OCI-M2 (cell line): ENCODE measurements at regions not wholly inside any gene's neighbourhood (a gene's known extent, or its start where the extent isn't known, plus 50 kb on each side); places are given as distances from the start of the nearest gene placed in this dataset.

ENCODE experiments used
- DNase-seq: peaks from one replicate; lab custom pipeline; 2025; ENCODE audit not compliant: unreplicated experiment; lab: John Stamatoyannopoulos, UW

DNA sequence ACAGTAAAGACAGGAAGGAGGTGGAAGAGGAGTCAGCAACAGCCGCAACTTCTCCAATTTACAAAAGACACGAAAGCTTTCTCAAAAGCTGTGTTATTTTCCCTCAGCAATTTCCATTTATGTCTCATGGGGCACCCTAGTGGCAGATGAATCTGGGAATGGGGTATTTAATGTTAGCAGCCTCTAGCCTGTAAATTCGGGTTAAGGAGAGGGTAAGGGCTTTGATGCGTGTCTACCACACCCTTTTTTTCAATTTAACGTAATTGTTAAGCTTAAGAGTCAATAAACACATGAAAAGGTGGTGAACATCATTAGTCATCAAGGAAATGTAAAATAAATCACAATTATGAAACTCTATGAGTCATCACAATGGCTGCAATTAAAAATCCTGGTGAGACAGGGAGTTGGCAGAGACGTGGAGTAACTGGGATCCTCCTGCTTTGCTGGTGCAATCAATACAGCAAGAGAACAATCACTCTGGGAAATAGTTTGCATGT is 986.4 kb downstream of the AACS start:
- no peak for DNase-seq

DNA sequence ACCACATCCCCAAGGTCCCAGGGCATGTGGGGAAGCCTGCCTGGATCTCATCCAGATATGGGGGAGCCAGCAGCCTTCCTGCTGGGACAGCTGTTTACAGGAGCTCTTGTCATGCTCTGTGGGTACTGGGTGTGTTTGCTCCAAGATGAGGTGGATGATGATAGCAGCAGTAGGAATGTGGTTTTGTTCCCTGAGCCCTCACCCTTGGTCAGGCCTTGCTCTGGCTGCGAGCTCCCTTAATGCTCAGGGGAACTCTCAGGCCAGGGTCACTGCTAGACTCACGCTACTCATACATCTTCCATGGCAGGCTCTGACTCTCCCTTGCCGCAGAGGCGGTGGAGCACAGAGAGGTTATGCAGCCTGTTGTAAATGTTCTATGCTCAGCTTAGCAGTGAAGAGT is 990.3 kb downstream of the AACS start:
- no peak for DNase-seq

DNA sequence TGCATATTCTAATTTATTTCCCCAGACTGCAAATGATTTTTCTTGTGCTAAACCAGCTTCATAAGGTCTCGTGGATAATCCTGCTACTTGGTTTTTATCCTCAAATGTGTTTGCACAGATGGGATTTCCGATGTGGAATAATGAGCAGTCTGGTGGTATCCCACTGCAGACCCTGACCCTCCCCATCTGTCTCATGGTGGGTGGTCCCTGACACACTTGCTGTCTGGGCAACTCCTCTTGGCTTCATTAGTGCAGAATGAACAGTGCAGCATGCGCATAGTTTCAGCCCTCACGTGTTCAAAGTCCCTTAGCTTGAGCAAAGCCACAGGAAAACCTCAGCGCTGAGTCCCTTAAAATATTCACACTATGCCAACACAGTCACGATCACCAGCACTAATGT is 996.5 kb downstream of the AACS start:
- no peak for DNase-seq

DNA sequence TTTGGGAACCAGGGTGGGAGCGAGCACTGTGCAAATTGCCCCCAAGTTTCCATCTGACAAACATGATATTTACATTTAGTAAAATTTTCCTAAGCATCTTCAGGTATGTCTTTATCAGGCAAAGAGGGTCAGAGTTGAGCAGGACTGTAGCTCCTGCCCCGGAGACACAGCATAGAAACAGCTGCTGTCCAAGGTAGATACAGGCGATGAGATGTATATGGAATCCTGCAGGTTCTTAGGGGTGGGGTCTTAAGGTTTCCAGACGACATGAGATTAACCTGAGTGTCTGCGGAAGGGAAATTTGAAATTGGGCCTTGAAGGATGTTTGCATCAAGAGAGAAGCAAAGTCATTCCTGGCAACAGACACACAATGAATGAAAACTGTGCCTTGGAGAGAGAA is 998.8 kb downstream of the AACS start:
- DNase-seq: no peak

DNA sequence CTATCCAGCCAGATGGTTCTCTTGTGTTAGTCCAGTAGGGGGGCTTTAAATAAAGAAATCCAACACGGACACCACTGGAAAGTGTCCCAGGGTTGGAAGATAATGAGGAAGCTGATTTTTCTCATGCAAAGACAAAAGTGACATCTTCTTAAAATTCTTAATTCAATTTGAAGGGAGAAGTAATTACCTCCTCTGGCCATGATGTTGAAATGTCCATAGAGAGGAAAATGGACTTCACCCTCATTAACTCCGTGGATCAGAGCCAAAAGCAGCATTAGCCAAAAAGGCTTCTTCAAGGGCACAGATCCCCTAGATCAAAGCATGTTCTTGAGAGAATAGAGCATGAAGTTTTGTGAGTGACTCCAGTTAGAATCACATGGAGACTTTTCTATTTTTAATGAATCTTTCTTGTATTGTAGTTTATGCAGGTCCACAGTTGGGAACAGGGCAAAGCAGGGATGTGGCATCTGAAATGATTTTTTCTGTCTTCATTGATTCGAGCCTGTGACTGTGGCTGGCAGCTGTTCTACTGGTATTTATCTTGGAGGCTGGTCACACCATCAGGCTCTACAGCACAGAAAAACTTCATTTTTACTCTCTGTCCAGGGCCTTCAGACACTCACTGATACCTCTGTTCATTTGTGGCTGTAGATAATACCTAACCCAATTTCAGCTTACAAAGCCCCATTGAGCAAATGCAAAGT is 1002.5 kb downstream of the AACS start:
- no peak for DNase-seq

DNA sequence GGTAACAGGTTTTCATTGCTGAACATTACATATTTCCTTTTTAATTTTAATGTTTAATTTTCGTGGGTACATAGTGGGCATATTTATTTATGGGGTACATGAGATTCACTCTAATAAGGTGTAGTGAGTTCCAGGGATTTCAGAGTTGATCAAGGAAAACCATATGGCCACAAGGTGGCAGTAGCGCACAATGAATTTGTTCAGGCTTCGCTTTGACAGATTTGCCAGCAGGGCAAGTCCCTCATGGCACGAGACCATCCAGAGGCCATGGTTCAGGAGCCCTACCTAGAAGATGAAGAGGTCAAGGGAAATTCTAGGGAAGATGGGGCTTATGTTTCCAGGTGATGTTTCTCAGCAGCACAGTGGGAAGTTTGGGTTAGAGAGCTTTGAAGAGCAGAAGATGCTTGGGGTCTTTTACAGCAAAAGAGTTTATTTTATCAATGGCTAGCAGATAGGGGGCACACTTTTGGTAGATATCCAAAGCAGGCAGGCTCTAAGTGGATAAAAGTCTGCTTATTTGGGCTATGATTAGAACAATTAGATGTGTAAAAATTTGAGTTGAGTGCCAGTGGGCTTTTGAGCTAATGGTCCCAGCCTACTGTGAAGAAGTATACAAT is 1004.4 kb downstream of the AACS start:
- DNase-seq: peak; percentile 3

DNA sequence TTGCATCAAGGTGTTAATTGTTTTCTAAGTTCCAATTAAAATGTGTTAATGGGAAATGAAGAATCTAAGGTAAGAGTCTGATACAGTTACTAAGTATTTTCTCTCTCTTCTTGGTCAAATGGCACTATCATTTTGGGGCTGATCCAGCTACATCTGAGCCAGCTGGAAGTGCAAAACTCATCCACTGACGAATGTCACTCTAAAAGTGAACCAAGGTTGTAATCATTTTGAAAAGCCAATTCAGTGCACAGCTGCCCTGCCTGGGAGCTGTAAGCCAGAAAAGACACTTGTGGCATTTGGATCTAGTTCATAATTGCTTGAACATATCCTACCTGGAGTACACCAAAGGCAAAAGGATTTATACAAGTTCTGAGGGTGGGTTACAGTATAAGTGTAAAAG is 1011.3 kb downstream of the AACS start:
- no peak for DNase-seq

DNA sequence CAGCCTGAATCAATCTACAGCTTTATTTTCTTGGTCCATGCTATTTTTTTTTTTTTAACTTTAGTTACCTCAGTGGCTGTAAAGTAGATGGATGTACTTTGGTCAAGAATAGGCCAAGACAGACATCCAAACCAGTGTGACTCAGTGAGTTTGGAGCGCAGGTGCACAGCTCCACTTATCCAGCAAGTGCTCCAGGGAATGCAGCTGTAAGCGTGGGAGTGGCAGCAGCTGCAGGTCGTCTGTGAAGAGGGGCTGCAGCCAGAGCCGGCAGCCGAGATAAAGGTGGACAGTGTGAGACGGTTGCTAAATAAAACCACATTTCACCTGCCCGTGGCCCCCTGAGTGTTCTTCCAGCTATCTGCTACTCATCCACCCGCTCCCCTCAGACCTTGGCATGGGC is 1018.7 kb downstream of the AACS start:
- DNase-seq: no peak

DNA sequence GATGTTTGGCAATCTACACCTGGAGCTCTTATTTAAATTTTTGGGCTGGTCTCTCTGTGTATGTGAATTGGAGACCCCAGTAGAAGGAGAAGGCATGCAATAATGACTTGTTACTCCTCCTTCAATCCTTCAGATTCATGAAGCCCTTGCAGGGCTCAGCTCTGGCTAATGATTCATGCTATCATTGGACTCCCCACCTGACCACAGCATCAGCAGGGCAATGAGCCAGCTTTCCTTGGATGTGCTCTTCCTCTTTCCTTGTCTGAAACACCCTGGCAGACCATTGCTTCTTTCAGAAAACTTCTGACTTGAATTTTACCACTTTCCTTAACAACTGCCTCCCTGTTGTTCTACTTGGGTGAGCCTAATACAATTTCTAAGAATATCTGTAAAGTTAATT is 1019.2 kb downstream of the AACS start:
- no peak for DNase-seq

DNA sequence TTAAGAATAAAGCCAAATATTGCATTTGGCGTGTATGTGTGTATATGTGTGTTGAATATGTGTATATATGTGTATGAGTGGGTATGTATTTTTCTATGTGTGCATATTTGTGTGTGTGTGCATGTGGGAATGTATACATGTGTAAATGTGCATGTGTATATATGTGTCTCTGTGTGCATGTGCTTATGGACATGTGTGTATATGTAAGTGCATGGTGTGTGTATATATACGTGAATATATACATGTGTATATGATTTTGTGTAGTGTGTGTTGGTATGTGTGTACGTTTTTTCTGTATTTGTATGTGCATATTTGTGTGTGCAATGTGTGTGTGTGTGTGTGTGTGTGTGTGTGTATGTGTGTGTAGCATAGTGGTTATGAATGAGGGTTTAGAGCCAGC is 1021.0 kb downstream of the AACS start:
- no peak for DNase-seq

DNA sequence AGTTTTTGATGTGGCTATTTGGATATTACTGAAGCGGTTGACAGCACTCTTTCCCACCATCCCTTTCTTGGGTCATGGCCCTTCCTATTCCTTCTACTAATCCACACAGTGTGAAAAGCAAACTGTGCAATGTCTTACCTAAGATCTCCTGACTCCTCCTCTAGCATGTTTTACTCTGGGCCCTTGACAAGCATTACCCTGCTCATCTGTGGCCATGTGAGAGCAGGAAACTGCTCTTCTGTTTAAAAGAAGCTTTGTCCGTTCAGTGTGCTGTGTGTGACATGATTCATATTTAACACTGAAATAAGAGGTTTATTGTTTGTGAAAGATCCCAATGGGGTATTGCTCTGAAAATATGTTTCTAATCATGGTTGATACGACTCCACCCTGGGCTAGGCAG is 1022.5 kb downstream of the AACS start:
- DNase-seq: no peak

DNA sequence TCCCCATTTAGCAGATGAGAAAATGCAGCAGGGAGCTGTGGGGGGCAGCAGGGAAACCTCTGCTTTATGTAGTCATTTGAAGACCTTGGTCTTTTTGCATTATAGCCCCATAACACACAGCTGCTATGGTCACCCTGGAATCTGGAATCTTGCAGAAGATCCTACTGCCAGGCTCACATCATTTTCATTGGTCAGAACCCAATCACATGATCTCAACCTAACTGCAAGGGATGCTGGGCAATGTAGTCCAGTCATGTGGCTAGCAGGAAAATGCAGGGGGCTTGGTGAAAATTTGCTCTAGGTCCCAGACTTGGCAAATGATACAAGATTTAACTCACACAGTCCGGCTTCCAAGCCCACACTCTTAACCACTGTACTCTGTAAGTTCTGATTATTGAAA is 1028.7 kb downstream of the AACS start:
- no peak for DNase-seq

DNA sequence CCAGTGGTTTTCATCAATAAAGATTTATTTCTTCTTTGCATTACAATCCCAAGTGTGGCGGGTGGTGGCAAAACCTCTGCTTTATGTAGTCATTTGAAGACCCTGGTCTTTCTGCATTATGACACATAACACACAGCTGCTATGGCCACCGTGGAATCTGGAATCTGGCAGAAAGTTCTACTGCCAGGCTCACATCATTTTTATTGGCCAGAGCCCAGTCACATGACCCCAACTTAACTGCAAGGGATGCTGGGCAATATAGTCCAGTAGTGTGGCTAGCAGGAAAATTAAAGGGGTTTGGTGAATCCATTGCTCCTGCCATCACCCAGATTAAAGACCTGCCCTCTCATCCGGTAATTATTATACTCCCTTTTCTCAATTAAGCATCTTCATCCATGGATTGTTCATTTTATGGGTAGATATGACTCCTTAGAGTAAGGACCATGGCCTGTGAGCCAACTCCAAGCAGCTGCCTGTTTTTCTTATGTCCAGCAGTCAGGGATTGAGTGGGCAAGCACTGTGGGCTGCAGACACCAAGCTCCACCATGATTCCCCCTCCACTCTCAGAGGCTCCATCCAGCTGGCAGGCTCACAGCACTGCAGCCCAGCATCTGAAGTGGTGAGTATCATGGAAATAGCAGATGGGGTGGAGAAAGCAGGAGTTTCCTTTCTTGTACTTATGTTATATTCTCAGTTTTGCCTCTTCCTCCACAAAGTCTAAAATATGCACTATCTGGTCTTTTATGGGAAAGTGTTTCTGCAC is 1030.7 kb downstream of the AACS start:
- DNase-seq: no peak

DNA sequence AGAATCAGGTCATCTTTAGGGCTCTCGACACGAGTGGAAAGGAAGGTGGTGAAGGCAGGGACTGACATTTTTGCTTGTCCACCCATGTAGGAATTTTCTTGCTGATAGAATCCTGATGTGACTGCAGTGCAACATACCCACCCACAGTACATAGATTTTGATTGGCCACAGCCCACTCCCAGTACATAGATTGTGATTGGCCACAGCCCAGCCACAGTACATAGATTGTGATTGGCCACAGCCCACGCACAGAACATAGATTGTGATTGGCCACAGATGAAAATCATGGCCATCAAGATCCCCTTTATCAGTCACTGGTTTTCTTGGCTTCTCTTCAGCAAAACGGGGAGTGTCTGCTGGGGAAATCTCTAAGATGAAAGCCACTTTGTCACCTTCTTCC is 1041.5 kb downstream of the AACS start:
- no peak for DNase-seq

DNA sequence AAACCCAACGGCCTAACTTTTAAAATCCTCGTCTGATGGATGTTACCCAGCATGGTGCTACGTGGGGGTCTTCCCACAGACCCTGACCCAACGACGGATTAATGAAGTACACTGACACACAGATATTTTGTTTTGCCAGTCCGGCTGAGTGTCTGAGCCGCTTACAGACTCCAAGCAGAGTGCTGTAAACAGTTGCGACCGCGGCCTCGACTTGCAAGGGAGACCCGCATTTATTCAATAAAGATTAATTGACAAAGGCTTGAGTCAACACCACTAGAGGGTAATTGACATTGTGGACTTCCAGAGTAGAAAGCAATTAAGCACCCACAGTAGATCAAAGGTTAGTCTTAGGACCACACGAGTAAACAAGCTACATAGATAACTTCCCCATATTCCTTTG is 1042.4 kb downstream of the AACS start:
- no peak for DNase-seq

DNA sequence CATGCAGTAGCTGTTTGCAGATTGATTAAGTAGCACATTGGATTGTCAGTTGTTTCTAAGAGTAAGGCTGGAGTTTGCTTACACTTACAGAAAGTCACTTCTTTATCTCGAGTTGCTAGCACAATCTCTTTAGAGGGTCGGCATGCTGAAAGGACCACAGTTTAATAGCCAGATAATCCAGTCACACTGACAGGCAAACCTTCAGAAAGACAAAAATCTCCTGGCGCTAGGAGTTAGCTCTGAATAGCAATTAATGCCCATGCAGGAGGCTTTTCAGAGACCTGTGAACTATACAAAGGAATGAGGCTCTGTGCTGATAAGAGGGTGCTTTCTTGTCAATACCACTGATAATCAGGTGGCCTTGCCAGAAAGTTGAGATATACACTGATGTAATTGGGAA is 1043.0 kb downstream of the AACS start:
- DNase-seq: no peak

DNA sequence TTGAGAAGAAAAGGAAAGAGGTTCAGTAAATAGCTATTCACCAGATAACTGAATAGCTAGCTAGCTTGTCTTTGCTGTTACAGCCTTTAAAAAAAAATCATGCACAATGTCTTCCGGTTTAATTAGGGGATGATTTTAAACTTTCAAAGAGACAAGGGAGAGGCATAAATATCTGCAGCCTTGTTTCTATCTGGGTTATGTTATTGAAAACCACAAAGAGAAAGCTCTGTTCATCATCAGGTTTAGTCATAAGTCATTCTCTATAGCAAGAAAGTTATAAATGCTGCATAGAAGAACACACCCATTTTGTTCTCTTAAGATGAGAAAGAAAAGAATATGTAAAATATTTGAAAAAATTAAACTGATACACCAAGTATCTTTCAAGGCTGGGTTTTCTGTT is 1046.9 kb downstream of the AACS start:
- no peak for DNase-seq

DNA sequence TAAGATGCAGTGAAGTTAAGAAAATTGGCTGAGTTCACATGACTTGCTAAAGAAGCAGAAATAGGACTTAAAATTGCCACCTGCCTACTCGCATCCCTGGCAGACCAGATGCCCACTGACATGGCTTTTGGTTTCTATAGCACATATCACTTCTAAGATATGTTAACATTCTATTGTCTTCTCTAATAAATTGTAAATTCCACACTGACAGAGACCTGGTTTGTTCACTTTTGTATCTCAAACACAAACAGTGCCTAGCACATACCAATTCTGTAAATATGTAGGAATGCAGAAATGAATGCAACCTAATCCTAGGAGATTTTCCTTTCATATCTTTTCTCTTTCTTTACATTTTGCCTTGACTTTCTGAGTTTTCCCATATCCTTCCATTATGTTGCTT is 1047.6 kb downstream of the AACS start:
- no peak for DNase-seq

DNA sequence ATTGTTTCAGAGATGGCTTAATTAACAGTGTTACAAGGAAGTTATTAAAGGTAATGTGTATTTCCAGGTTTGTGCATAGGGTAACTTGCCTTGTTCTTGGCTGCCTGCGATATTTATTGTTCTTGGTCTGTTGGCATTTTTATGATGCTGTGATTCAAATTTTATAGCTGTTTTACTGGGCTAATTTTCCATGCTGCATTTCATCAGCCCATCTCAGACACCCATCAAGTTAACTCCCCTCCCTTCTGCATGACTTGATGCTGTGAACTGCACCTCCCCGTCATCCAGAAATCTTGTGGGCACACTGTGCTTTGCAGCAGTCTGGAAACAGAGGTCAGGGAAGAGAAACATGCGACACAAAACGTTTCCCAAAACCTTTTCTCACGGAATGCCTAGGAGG is 1049.2 kb downstream of the AACS start:
- DNase-seq: no peak

DNA sequence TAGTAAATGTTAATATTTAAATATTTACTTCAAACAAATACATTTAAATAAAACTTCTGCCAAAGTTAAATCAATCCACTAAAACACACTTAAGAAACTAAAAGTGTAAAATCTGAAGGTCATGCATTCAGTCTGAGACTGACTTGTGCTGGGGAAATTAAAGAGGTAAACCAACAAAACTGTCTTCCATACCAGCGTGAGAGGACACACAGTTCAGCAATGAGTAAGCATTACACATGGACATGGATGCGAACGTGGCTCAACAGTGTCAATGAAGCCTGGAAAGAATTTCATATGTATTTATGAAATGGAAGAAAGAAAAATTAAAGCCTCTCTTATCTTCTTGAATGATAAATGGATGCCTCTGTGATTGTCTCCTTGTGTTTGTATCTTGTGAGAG is 1052.3 kb downstream of the AACS start:
- no peak for DNase-seq

DNA sequence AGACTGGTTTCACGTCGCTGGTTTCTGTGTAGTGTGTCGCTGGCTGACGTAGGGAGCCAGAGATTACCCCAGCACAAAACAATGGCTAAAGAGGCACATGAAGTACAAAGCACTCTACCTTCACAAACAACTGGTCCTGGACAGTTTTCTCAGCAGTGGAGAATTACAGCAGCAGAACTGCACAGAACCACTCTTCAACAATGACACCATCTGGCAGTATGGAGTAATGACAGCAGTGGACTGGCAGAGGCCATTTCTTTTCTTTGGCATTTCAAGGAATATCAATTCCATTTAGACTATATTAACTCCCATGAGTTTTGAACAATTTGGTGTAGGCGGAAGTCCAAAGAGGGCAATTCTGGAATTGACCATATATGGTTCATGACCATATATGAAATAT is 1074.1 kb downstream of the AACS start:
- no peak for DNase-seq

DNA sequence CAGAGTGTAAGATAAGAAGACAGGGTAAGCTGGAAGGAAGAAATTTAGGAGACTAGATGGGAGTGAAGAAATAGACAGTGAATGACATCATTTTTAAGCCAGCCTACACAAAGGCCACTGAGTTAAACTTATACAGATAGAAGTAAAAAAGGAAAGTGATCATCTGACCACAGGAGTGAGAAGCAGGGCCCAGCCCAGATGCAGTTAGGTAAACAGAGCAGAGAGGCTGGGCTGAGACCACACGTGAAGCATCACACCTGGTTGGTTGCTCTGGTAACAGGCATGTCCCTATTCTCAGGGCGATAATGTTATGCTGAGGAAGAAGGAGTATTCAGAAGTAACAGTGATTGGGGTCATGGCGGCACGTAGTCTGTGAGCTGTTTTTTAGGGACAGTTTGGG is 1079.4 kb downstream of the AACS start:
- no peak for DNase-seq
